ENCODE measurements at regions not wholly inside any gene's neighbourhood (a gene's known extent, or its start where the extent isn't known, plus 50 kb on each side); places are given as distances from the start of the nearest gene placed in this dataset.

DNA sequence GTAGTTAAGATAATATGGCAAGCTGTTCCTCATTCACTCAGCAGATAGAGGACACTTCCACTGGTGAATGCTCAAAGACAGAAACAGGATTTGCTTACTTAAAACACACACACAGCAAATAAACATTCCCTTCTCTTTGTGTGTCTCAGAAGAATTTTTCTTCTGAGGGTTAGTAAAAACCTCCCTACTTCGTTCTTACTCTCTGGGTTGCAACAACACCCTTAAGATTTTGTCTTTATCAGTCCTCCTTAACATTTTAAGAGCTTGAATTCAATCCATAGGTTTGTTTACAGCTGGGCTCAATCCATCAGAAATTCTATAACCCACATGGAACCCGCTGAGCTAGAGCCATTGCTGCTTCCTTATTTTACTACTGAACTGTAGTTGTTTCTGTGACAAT is 237.4 kb upstream of the PIK3R1 start:
- Histone ChIP-seq H3K27ac (no peak overlapping the region), H3K4me1 (no peaks in the 10 kb centered on the region), H3K27me3 (no peaks in the 10 kb centered on the region), H3K36me3 (no peaks in the 10 kb centered on the region), H3K9me3 (no peaks in the 10 kb centered on the region), H3K4me3 (replicated peaks in 1 of 3) (no peak overlapping the region)
- intact Hi-C loops (cut with DNase I) = no loop called here
- TF ChIP-seq, protein P1, sequence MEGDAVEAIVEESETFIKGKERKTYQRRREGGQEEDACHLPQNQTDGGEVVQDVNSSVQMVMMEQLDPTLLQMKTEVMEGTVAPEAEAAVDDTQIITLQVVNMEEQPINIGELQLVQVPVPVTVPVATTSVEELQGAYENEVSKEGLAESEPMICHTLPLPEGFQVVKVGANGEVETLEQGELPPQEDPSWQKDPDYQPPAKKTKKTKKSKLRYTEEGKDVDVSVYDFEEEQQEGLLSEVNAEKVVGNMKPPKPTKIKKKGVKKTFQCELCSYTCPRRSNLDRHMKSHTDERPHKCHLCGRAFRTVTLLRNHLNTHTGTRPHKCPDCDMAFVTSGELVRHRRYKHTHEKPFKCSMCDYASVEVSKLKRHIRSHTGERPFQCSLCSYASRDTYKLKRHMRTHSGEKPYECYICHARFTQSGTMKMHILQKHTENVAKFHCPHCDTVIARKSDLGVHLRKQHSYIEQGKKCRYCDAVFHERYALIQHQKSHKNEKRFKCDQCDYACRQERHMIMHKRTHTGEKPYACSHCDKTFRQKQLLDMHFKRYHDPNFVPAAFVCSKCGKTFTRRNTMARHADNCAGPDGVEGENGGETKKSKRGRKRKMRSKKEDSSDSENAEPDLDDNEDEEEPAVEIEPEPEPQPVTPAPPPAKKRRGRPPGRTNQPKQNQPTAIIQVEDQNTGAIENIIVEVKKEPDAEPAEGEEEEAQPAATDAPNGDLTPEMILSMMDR (IDR thresholded peaks at IDR 0.05) = no peak
- no peak for TF ChIP-seq POLR2A (IDR thresholded peaks at IDR 0.05)
- WGBS, 2 donors = 81% methylated on average over 2 of the region's 2 CpGs
- DNase-seq = no peak

DNA sequence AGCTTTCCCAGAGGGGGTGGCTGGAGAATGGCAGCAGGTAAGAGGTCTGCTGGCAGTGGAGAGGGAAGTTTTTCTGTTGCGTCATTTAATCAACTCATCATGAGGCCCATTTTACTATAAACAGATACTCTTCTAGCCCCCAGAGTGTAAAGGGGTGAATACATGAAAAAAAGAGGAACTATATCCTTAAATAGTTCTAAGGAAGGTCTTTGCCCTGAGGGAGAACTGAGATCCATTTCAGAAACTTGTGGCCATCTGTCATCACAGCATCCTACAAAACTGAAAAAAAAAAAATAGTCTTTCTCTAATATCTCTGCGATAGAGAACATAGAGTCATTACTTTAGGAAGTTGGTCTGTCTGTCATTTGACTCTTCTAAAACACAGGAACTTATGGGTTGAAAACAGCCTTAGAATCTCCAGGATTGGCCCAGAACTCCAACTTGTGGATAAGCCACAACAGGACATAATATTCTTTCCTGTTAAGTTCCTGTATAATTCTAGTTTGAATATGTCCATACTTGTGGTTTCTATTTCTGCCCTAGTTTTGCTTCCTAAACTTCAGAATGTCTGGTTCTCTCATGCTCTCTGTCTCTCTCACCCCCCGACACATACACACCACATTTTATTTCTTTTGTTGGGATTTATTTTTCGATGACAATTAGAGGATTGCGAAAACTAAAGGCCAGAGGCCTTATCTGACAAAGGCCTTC is 238.5 kb upstream of the PIK3R1 start:
- Histone ChIP-seq H3K4me1 (peaks cover 0 to 1% of the 10 kb centered on the region in 2 donors), H3K27ac (peak overlapping the region in 2 of 3 donors; percentile 6 to 29)

DNA sequence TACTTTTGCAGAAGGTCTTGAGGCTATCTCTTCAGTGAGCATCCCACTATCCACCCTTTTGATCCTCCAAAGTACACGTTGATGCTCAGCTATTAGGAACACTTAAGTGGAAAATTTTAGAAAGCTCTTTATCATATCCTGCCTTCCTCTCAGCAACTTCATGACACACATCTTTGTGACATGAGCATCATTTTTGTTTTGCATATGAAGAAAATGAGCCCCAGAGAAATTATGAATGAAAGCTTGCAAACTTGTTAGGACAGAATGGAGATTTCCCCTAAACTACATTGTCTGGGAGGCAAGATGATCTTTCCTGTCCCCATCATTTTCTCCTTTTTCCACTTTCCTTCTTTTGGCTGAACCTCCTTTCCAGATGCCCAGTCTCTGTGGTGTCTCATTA is 239.4 kb upstream of the PIK3R1 start:
- intact Hi-C loops (cut with DNase I) = no loop called here
- TF ChIP-seq, protein P1 (IDR thresholded peaks at IDR 0.05) = no peak
- TF ChIP-seq POLR2A (IDR thresholded peaks at IDR 0.05) = no peak

More for the DNA sequence above, 238.5 kb upstream of the PIK3R1 start:
- intact Hi-C loops (cut with DNase I) = no loop called here
- Histone ChIP-seq H3K9me3 (no peaks in the 10 kb centered on the region), H3K27me3 (no peaks in the 10 kb centered on the region), H3K4me3 (replicated peaks in 1 of 3) (no peak overlapping the region), H3K36me3 (no peaks in the 10 kb centered on the region)
- no peak for DNase-seq
- WGBS, 2 donors = 83 to 85% methylated on average over 5 of the region's 5 CpGs
- TF ChIP-seq, protein P1 (IDR thresholded peaks at IDR 0.05) = no peak
- TF ChIP-seq POLR2A (IDR thresholded peaks at IDR 0.05) = no peak

DNA sequence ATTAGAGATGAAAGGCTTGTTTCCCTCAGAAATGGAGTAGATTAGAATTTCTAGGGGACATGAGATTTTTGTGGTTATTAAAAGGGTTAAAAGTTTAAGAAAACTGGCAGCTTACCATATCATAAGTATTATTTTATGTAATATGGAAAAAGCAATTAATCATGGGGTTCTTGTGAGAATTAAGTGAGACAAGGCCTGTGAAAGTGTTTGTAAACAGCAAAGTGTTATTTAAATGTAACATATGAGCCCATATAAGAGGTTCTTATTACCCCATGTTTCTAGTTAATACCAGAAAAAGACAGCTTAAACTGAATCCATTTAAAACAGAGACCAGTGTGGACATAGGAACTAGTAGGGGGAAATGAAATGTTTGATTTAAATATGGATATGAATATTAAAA is 241.1 kb upstream of the PIK3R1 start:
- no peak for DNase-seq
- Histone ChIP-seq H3K4me3 (replicated peaks in 1 of 3) (no peak overlapping the region), H3K27me3 (no peaks in the 10 kb centered on the region), H3K27ac (no peak overlapping the region), H3K4me1 (peaks cover 13 to 15% of the 10 kb centered on the region in 2 donors), H3K9me3 (no peaks in the 10 kb centered on the region), H3K36me3 (no peaks in the 10 kb centered on the region)
- intact Hi-C loops (cut with DNase I) = no loop called here
- TF ChIP-seq, protein P1 (IDR thresholded peaks at IDR 0.05) = no peak
- TF ChIP-seq POLR2A (IDR thresholded peaks at IDR 0.05) = no peak

More for the DNA sequence above, 239.4 kb upstream of the PIK3R1 start:
- H3K27ac ChIP-seq = no peak overlapping the region
- DNase-seq = no peak
- H3K36me3 ChIP-seq = no peaks in the 10 kb centered on the region
- H3K27me3 ChIP-seq = no peaks in the 10 kb centered on the region
- H3K9me3 ChIP-seq = no peaks in the 10 kb centered on the region
- H3K4me3 ChIP-seq (replicated peaks in 1 of 3) = no peak overlapping the region
- 73% methylated on average over 1 of the region's 1 CpG for WGBS, 2 donors
- peaks cover 9 to 10% of the 10 kb centered on the region in 2 donors for H3K4me1 ChIP-seq

DNA sequence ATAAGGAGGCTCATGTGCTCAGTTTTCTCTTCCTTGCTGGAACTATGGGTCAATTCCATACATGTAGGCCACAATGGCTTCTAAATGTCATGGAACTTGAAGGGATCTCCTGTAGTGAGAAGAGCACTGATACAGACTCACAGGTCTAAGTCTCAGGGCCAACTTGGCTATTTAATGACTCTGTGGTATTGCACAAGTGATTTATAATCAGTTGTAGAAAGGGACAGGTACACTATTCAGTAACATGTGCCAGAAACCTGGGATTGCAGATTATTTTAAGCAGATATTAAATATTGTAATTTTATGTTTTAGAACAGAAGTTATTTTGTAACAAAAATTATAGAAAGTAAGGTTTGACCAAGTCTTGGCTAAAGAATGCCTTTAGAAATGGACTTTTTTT is 241.5 kb upstream of the PIK3R1 start:
- TF ChIP-seq, protein P1 (IDR thresholded peaks at IDR 0.05) = no peak
- TF ChIP-seq POLR2A (IDR thresholded peaks at IDR 0.05) = no peak
- intact Hi-C loops (cut with DNase I) = no loop called here
- Histone ChIP-seq H3K4me3 (replicated peaks in 1 of 3) (no peak overlapping the region), H3K4me1 (peaks cover 13 to 15% of the 10 kb centered on the region in 2 donors), H3K27ac (no peak overlapping the region), H3K9me3 (no peaks in the 10 kb centered on the region), H3K27me3 (no peaks in the 10 kb centered on the region), H3K36me3 (no peaks in the 10 kb centered on the region)
- DNase-seq = no peak
